ENCODE measurements at regions not wholly inside any gene's neighbourhood (a gene's known extent, or its start where the extent isn't known, plus 50 kb on each side); places are given as distances from the start of the nearest gene placed in this dataset.
"Not testable (repeated sequence)": the region's sequence is repeated elsewhere in the genome, so short reads cannot be mapped to it uniquely, and the experiment has no call there.

- DNase-seq (ENCODE audit: insufficient read length, low spot score) (no peak), FAIRE-seq (no peak)
- TF ChIP-seq CTCF (IDR thresholded peaks at IDR 0.05; ENCODE audit: insufficient read depth, missing control alignments): no peak
Observed at GRCh38 chr12:90209029-90209428, 500.4 kb upstream of the ATP2B1 start.

GRCh38 chr12:90208379-90208778, 499.7 kb upstream of the ATP2B1 start:
- FAIRE-seq; DNase-seq (ENCODE audit: insufficient read length, low spot score): not testable (repeated sequence)

- TF ChIP-seq CTCF (IDR thresholded peaks at IDR 0.05; ENCODE audit: insufficient read depth, missing control alignments): no peak
- DNase-seq (ENCODE audit: insufficient read length, low spot score) (no peak), FAIRE-seq (no peak)
Observed at GRCh38 chr12:90207799-90208198, 499.2 kb upstream of the ATP2B1 start.

GRCh38 chr12:90205165-90205564, 496.5 kb upstream of the ATP2B1 start:
- FAIRE-seq: no peak

GRCh38 chr12:90203556-90203955, 494.9 kb upstream of the ATP2B1 start:
- no peak for TF ChIP-seq CTCF (IDR thresholded peaks at IDR 0.05; ENCODE audit: insufficient read depth, missing control alignments)
- FAIRE-seq (no peak), DNase-seq (ENCODE audit: insufficient read length, low spot score) (no peak)

More at GRCh38 chr12:90205165-90205564, 496.5 kb upstream of the ATP2B1 start:
- no peak for TF ChIP-seq CTCF (IDR thresholded peaks at IDR 0.05; ENCODE audit: insufficient read depth, missing control alignments)
- DNase-seq (ENCODE audit: insufficient read length, low spot score): no peak

GRCh38 chr12:90199006-90199405, 490.4 kb upstream of the ATP2B1 start:
- FAIRE-seq: no peak
- DNase-seq (ENCODE audit: insufficient read length, low spot score): no peak
- TF ChIP-seq CTCF (IDR thresholded peaks at IDR 0.05; ENCODE audit: insufficient read depth, missing control alignments): no peak

GRCh38 chr12:90193500-90193899, 484.9 kb upstream of the ATP2B1 start:
- no peak for TF ChIP-seq CTCF (IDR thresholded peaks at IDR 0.05; ENCODE audit: insufficient read depth, missing control alignments)
- FAIRE-seq: no peak

GRCh38 chr12:90188857-90189256, 480.2 kb upstream of the ATP2B1 start:
- TF ChIP-seq CTCF (IDR thresholded peaks at IDR 0.05; ENCODE audit: insufficient read depth, missing control alignments): no peak
- DNase-seq (ENCODE audit: insufficient read length, low spot score) (no peak), FAIRE-seq (no peak)

More at GRCh38 chr12:90193500-90193899, 484.9 kb upstream of the ATP2B1 start:
- DNase-seq (ENCODE audit: insufficient read length, low spot score): no peak

Measured in D721Med (cell line).